ENCODE measurements at regions not wholly inside any gene's neighbourhood (a gene's known extent, or its start where the extent isn't known, plus 50 kb on each side); places are given as distances from the start of the nearest gene placed in this dataset.

DNA sequence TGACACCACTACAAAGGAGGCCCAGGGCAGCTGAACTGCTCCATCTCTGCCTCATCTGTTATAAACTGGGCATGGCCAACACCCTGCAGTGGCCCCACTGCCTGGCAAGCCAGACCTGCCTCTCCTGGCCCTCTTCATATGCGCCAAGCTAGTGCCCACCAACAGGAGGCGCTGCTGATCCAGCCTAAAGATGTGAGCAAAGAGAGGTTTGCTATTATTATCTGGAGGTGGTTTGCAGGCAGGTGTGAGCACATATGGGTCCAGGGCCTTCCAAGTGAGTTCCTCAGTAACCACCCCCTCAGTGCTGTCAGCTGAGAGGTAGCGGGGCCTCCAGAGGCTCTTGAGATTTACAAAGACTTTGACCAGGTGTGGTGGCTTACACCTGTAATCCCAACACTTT is 232.2 kb downstream of the SYK start:
- TF ChIP-seq, protein P1, sequence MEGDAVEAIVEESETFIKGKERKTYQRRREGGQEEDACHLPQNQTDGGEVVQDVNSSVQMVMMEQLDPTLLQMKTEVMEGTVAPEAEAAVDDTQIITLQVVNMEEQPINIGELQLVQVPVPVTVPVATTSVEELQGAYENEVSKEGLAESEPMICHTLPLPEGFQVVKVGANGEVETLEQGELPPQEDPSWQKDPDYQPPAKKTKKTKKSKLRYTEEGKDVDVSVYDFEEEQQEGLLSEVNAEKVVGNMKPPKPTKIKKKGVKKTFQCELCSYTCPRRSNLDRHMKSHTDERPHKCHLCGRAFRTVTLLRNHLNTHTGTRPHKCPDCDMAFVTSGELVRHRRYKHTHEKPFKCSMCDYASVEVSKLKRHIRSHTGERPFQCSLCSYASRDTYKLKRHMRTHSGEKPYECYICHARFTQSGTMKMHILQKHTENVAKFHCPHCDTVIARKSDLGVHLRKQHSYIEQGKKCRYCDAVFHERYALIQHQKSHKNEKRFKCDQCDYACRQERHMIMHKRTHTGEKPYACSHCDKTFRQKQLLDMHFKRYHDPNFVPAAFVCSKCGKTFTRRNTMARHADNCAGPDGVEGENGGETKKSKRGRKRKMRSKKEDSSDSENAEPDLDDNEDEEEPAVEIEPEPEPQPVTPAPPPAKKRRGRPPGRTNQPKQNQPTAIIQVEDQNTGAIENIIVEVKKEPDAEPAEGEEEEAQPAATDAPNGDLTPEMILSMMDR (IDR thresholded peaks at IDR 0.05; ENCODE audit: insufficient read depth, low read depth, low read length) = peak; percentile 30
- no peak for TF ChIP-seq EZH2 (IDR thresholded peaks at IDR 0.05; ENCODE audit: insufficient read depth, low read length)

Data from astrocyte (in vitro differentiated cells and primary cell).